ENCODE measurements at regions not wholly inside any gene's neighbourhood (a gene's known extent, or its start where the extent isn't known, plus 50 kb on each side); places are given as distances from the start of the nearest gene placed in this dataset.
A peak's percentile ranks its signal among the peaks of the same experiment; 100 is the strongest.
"Not testable (repeated sequence)": the region's sequence is repeated elsewhere in the genome, so short reads cannot be mapped to it uniquely, and the experiment has no call there.

GRCh38 chr5:167389537-167389936 lies 901.9 kb upstream of the WWC1 start:
- no peak overlapping the region for H3K4me2 ChIP-seq
- peaks cover 14% of the 10 kb centered on the region; the same call in 1 of the 2 replicates for H3K9me3 ChIP-seq
- H3K9ac ChIP-seq = no peak overlapping the region
- no peak for TF ChIP-seq Cebpa-rat (IDR thresholded peaks at IDR 0.05)
- no peak overlapping the region for H3K27ac ChIP-seq
- no peaks in the 10 kb centered on the region for H3K36me3 ChIP-seq
- H3K4me3 ChIP-seq = no peak overlapping the region
- no peaks in the 10 kb centered on the region for H4K20me1 ChIP-seq
- peaks cover 6% of the 10 kb centered on the region; the same call in 1 of the 2 replicates for H3K4me1 ChIP-seq
- no peaks in the 10 kb centered on the region for H3K27me3 ChIP-seq

- not testable (repeated sequence) for H3K4me2 ChIP-seq, H4K20me1 ChIP-seq, H3K36me3 ChIP-seq, H3K4me3 ChIP-seq, H3K4me1 ChIP-seq, H3K9ac ChIP-seq, H3K27ac ChIP-seq, H3K27me3 ChIP-seq
- peaks cover 14% of the 10 kb centered on the region; the same call in 1 of the 2 replicates for H3K9me3 ChIP-seq
Observed at GRCh38 chr5:167391286-167391685, 900.2 kb upstream of the WWC1 start.

- peaks cover 6% of the 10 kb centered on the region; the same call in 1 of the 2 replicates for H3K4me1 ChIP-seq
- no peaks in the 10 kb centered on the region for H3K36me3 ChIP-seq
- H3K9me3 ChIP-seq = peaks cover 18% of the 10 kb centered on the region; the same call in 1 of the 2 replicates
- no peak for TF ChIP-seq Cebpa-rat (IDR thresholded peaks at IDR 0.05)
- no peak overlapping the region for H3K4me2 ChIP-seq
- H3K9ac ChIP-seq = no peak overlapping the region
- no peaks in the 10 kb centered on the region for H3K27me3 ChIP-seq
- no peak overlapping the region for H3K4me3 ChIP-seq
- no peaks in the 10 kb centered on the region for H4K20me1 ChIP-seq
- no peak overlapping the region for H3K27ac ChIP-seq
Observed at GRCh38 chr5:167392240-167392639, 899.2 kb upstream of the WWC1 start.

- H3K4me1 ChIP-seq = peaks cover 6% of the 10 kb centered on the region; the same call in 1 of the 2 replicates
- 0 out of 2 replicates have a peak overlapping the region, but pooled peaks have one; percentile 8 for H3K4me2 ChIP-seq
- H3K27me3 ChIP-seq = no peaks in the 10 kb centered on the region
- no peak overlapping the region for H3K27ac ChIP-seq
- H3K9ac ChIP-seq = no peak overlapping the region
- H3K4me3 ChIP-seq = no peak overlapping the region
- peaks cover 11% of the 10 kb centered on the region; the same call in 1 of the 2 replicates for H3K9me3 ChIP-seq
- no peak for TF ChIP-seq Cebpa-rat (IDR thresholded peaks at IDR 0.05)
- H3K36me3 ChIP-seq = no peaks in the 10 kb centered on the region
- no peaks in the 10 kb centered on the region for H4K20me1 ChIP-seq
Observed at GRCh38 chr5:167393358-167393757, 898.1 kb upstream of the WWC1 start.

- no peak overlapping the region for H3K9ac ChIP-seq
- H3K27ac ChIP-seq = no peak overlapping the region
- H4K20me1 ChIP-seq = no peaks in the 10 kb centered on the region
- TF ChIP-seq Cebpa-rat (IDR thresholded peaks at IDR 0.05) = no peak
- H3K4me1 ChIP-seq = peaks cover 6% of the 10 kb centered on the region; the same call in 1 of the 2 replicates
- H3K36me3 ChIP-seq = no peaks in the 10 kb centered on the region
- H3K27me3 ChIP-seq = no peaks in the 10 kb centered on the region
- H3K4me2 ChIP-seq = no peak overlapping the region
- no peak overlapping the region for H3K4me3 ChIP-seq
- peaks cover 5% of the 10 kb centered on the region; the same call in 1 of the 2 replicates for H3K9me3 ChIP-seq
Observed at GRCh38 chr5:167402671-167403070, 888.8 kb upstream of the WWC1 start.

- no peak overlapping the region for H3K9ac ChIP-seq
- H3K9me3 ChIP-seq = no peaks in the 10 kb centered on the region
- TF ChIP-seq Cebpa-rat (IDR thresholded peaks at IDR 0.05) = no peak
- H3K4me2 ChIP-seq = no peak overlapping the region
- peaks cover 6% of the 10 kb centered on the region; the same call in 1 of the 2 replicates for H3K4me1 ChIP-seq
- no peaks in the 10 kb centered on the region for H4K20me1 ChIP-seq
- H3K4me3 ChIP-seq = no peak overlapping the region
- H3K36me3 ChIP-seq = no peaks in the 10 kb centered on the region
- H3K27me3 ChIP-seq = no peaks in the 10 kb centered on the region
- no peak overlapping the region for H3K27ac ChIP-seq
Observed at GRCh38 chr5:167406513-167406912, 884.9 kb upstream of the WWC1 start.

- Histone ChIP-seq H3K27ac (no peak overlapping the region), H3K36me3 (no peaks in the 10 kb centered on the region), H3K4me2 (no peak overlapping the region), H3K27me3 (no peaks in the 10 kb centered on the region), H3K9me3 (peaks cover 6% of the 10 kb centered on the region), H4K20me1 (no peaks in the 10 kb centered on the region), H3K4me1 (no peaks in the 10 kb centered on the region), H3K4me3 (no peak overlapping the region), H3K9ac (no peak overlapping the region)
- no peak for TF ChIP-seq Cebpa-rat (IDR thresholded peaks at IDR 0.05)
Observed at GRCh38 chr5:167412556-167412955, 878.9 kb upstream of the WWC1 start.

- Histone ChIP-seq H3K27ac (no peak overlapping the region), H3K9ac (no peak overlapping the region), H3K9me3 (peaks cover 6% of the 10 kb centered on the region), H3K4me1 (no peaks in the 10 kb centered on the region), H4K20me1 (no peaks in the 10 kb centered on the region), H3K4me3 (no peak overlapping the region), H3K4me2 (no peak overlapping the region), H3K36me3 (no peaks in the 10 kb centered on the region), H3K27me3 (no peaks in the 10 kb centered on the region)
- no peak for TF ChIP-seq Cebpa-rat (IDR thresholded peaks at IDR 0.05)
Observed at GRCh38 chr5:167413506-167413905, 877.9 kb upstream of the WWC1 start.

- Histone ChIP-seq H3K4me3 (no peak overlapping the region), H3K27me3 (no peaks in the 10 kb centered on the region), H3K36me3 (no peaks in the 10 kb centered on the region), H3K27ac (no peak overlapping the region), H3K9me3 (peaks cover 6% of the 10 kb centered on the region), H4K20me1 (no peaks in the 10 kb centered on the region), H3K4me2 (no peak overlapping the region), H3K9ac (no peak overlapping the region), H3K4me1 (no peaks in the 10 kb centered on the region)
- no peak for TF ChIP-seq Cebpa-rat (IDR thresholded peaks at IDR 0.05)
Observed at GRCh38 chr5:167414611-167415010, 876.8 kb upstream of the WWC1 start.

GRCh38 chr5:167415779-167416746 lies 875.4 kb upstream of the WWC1 start:
- no peaks in the 10 kb centered on the region for H3K4me1 ChIP-seq
- no peak overlapping the region for H3K4me3 ChIP-seq
- no peak overlapping the region for H3K27ac ChIP-seq
- H3K27me3 ChIP-seq = no peaks in the 10 kb centered on the region
- H3K4me2 ChIP-seq = no peak overlapping the region
- TF ChIP-seq Cebpa-rat (IDR thresholded peaks at IDR 0.05) = no peak
- H3K9me3 ChIP-seq = peaks cover 6% of the 10 kb centered on the region
- H3K9ac ChIP-seq = no peak overlapping the region
- H4K20me1 ChIP-seq = no peaks in the 10 kb centered on the region
- H3K36me3 ChIP-seq = no peaks in the 10 kb centered on the region
